Right cardiac atrium (tissue), 5 donors: ENCODE measurements at regions not wholly inside any gene's neighbourhood (a gene's known extent, or its start where the extent isn't known, plus 50 kb on each side); places are given as distances from the start of the nearest gene placed in this dataset.

Experiments used
- ATAC-seq, 2 donors: fragments of 200-7000 bp; cut with Tn5 transposase; one replicate each; pipeline versions ENCODE4 v1.8.0 to v1.9.1; 2020; ENCODE audit warnings: moderate library complexity in 2 of 2, mild to moderate bottlenecking in 1 of 2
- DNase-seq, 3 donors: peaks; one replicate each; pipeline ENCODE4 v3.0.0-alpha.2; 2020
- H3K27ac ChIP-seq: one replicate; pipeline ENCODE4 v1.5.1; 2013; ENCODE audit warnings: mild to moderate bottlenecking, low read length, control low read depth, moderate library complexity
- H3K27me3 ChIP-seq: one replicate; pipeline ENCODE4 v1.6.1; 2013; ENCODE audit not compliant: control insufficient read depth, insufficient read depth
- H3K4me1 ChIP-seq: one replicate; pipeline ENCODE4 v1.6.1; 2013; ENCODE audit warnings: low read length; ENCODE audit not compliant: control insufficient read depth, insufficient read depth
- H3K4me3 ChIP-seq: one replicate; pipeline ENCODE4 v1.5.1; 2013; ENCODE audit warnings: low read length, control low read depth
- H3K9me3 ChIP-seq: one replicate; pipeline ENCODE4 v1.6.1; 2013; ENCODE audit warnings: low read length; ENCODE audit not compliant: control insufficient read depth
- WGBS: extraction: QIAGEN DNeasy Blood & Tissue Kit; methylation state at CpG from one replicate; pipeline ENCODE4 v1.1.7; 2013; 5-methylcytosine and 5-hydroxymethylcytosine counted together
- intact Hi-C, 4 donors: fragments of 100-400 bp; cut with DNase I; formaldehyde crosslinking; loops; one replicate each; pipeline versions ENCODE4 v1.11.0 to v1.14.0; 2022 to 2023
- donor health status: healthy with polysubstance abuse.
- donor health status: DM: no; HTN: yes; CAD: no.
- donor health status: DM: no; HTN: no; CAD: no.
- donor health status: DM: no; HTN: yes; CAD: no; lungs with severe emphysema.
- donor health status: DM: yes; HTN: yes; CAD: no.

GRCh38 chr11:27201454-27202302, 161.1 kb downstream of the BBOX1 start:
- ATAC-seq = peak; percentile 84 to 87
- H3K27ac ChIP-seq = peak overlapping the region; percentile 62
- intact Hi-C loops = loop anchor here in 2 of 4 donors (10.0 kb wide), 1 partner anchor 93 kb away; no protein-coding TSS in a partner anchor
- 27% methylated on average over 10 of the region's 10 CpGs for WGBS
- no peaks in the 10 kb centered on the region for H3K27me3 ChIP-seq
- peaks cover 4% of the 10 kb centered on the region for H3K4me1 ChIP-seq
- DNase-seq = peak; percentile 78 to 94 (median 88)
- no peak overlapping the region for H3K4me3 ChIP-seq
- H3K9me3 ChIP-seq = peaks cover 2% of the 10 kb centered on the region

GRCh38 chr11:27200779-27201453, 160.3 kb downstream of the BBOX1 start:
- Histone ChIP-seq H3K4me1 (peaks cover 4% of the 10 kb centered on the region), H3K27me3 (no peaks in the 10 kb centered on the region), H3K9me3 (peaks cover 2% of the 10 kb centered on the region), H3K27ac (no peak overlapping the region), H3K4me3 (no peak overlapping the region)
- ATAC-seq (no peak), DNase-seq (no peak)
- WGBS = 99% methylated on average over 1 of the region's 1 CpG
- intact Hi-C loops = loop anchor here in 2 of 4 donors (10.0 kb wide), 1 partner anchor 94 kb away; no protein-coding TSS in a partner anchor

GRCh38 chr11:27196203-27196897, 155.7 kb downstream of the BBOX1 start:
- ATAC-seq (no peak), DNase-seq (no peak)
- WGBS = 75% methylated on average over 6 of the region's 6 CpGs
- Histone ChIP-seq H3K27ac (no peak overlapping the region), H3K27me3 (no peaks in the 10 kb centered on the region), H3K4me1 (peaks cover 2% of the 10 kb centered on the region), H3K9me3 (no peaks in the 10 kb centered on the region), H3K4me3 (no peak overlapping the region)
- intact Hi-C loops = no loop called here

GRCh38 chr11:27195837-27196202, 155.2 kb downstream of the BBOX1 start:
- H3K27me3 ChIP-seq = no peaks in the 10 kb centered on the region
- ATAC-seq (no peak), DNase-seq (no peak)
- H3K27ac ChIP-seq = no peak overlapping the region
- intact Hi-C loops = no loop called here
- no peaks in the 10 kb centered on the region for H3K4me1 ChIP-seq
- no peaks in the 10 kb centered on the region for H3K9me3 ChIP-seq
- H3K4me3 ChIP-seq = no peak overlapping the region

GRCh38 chr11:27194976-27195375, 154.4 kb downstream of the BBOX1 start:
- 59% methylated on average over 1 of the region's 1 CpG for WGBS
- no peaks in the 10 kb centered on the region for H3K27me3 ChIP-seq

GRCh38 chr11:27193434-27194225, 153.0 kb downstream of the BBOX1 start:
- Histone ChIP-seq H3K27me3 (no peaks in the 10 kb centered on the region), H3K4me3 (no peak overlapping the region), H3K4me1 (no peaks in the 10 kb centered on the region), H3K9me3 (no peaks in the 10 kb centered on the region), H3K27ac (no peak overlapping the region)
- DNase-seq (no peak), ATAC-seq (no peak)
- intact Hi-C loops = no loop called here
- 71% methylated on average over 7 of the region's 7 CpGs for WGBS

More at GRCh38 chr11:27194976-27195375, 154.4 kb downstream of the BBOX1 start:
- Histone ChIP-seq H3K4me1 (no peaks in the 10 kb centered on the region), H3K4me3 (no peak overlapping the region), H3K9me3 (no peaks in the 10 kb centered on the region), H3K27ac (no peak overlapping the region)
- ATAC-seq (no peak), DNase-seq (no peak)
- intact Hi-C loops = no loop called here

- H3K4me3 ChIP-seq = no peak overlapping the region
- no peaks in the 10 kb centered on the region for H3K4me1 ChIP-seq
- ATAC-seq = no peak
- 84% methylated on average over 4 of the region's 4 CpGs for WGBS
- H3K9me3 ChIP-seq = no peaks in the 10 kb centered on the region
- no peak overlapping the region for H3K27ac ChIP-seq
- DNase-seq = no peak
- intact Hi-C loops = no loop called here
- no peaks in the 10 kb centered on the region for H3K27me3 ChIP-seq
Measured at GRCh38 chr11:27192184-27192583, 151.6 kb downstream of the BBOX1 start.

- no peaks in the 10 kb centered on the region for H3K4me1 ChIP-seq
- H3K27me3 ChIP-seq = no peaks in the 10 kb centered on the region
- intact Hi-C loops = no loop called here
- H3K4me3 ChIP-seq = no peak overlapping the region
- WGBS = 97% methylated on average over 2 of the region's 2 CpGs
- no peak for DNase-seq
- ATAC-seq = no peak
- H3K27ac ChIP-seq = no peak overlapping the region
- no peaks in the 10 kb centered on the region for H3K9me3 ChIP-seq
Measured at GRCh38 chr11:27191639-27192038, 151.0 kb downstream of the BBOX1 start.

GRCh38 chr11:27188696-27189095, 148.1 kb downstream of the BBOX1 start:
- Histone ChIP-seq H3K4me3 (no peak overlapping the region), H3K9me3 (no peaks in the 10 kb centered on the region), H3K27me3 (no peaks in the 10 kb centered on the region), H3K27ac (no peak overlapping the region), H3K4me1 (no peaks in the 10 kb centered on the region)
- ATAC-seq (no peak), DNase-seq (no peak)
- WGBS = 41% methylated on average over 5 of the region's 5 CpGs
- intact Hi-C loops = loop anchor here in 2 of 4 donors (5.0 to 10.0 kb wide), 2 partner anchors 109 to 206 kb away; no protein-coding TSS in a partner anchor

- 55% methylated on average over 5 of the region's 5 CpGs for whole genome bisulfite sequencing
- intact Hi-C loops = loop anchor here in 2 of 4 donors (5.0 to 10.0 kb wide), 2 partner anchors 109 to 207 kb away; no protein-coding TSS in a partner anchor
- DNase-seq (no peak), ATAC-seq (no peak)
- Histone ChIP-seq H3K9me3 (no peaks in the 10 kb centered on the region), H3K4me3 (no peak overlapping the region), H3K27me3 (no peaks in the 10 kb centered on the region), H3K4me1 (no peaks in the 10 kb centered on the region), H3K27ac (no peak overlapping the region)
Measured at GRCh38 chr11:27187848-27188621, 147.4 kb downstream of the BBOX1 start.
